ENCODE measurements at regions not wholly inside any gene's neighbourhood (a gene's known extent, or its start where the extent isn't known, plus 50 kb on each side); places are given as distances from the start of the nearest gene placed in this dataset.

- TF ChIP-seq CTCF (conservative IDR thresholded peaks at IDR 0.05; ENCODE audit: low read length) (no peak), EZH2phosphoT487 (IDR thresholded peaks at IDR 0.05; ENCODE audit: borderline replicate concordance) (no peak)
Measured at GRCh38 chr6:134680021-134680420, 269.9 kb downstream of the ALDH8A1 start.

Measured in Loucy (cell line).